GM19351 (cell line): ENCODE measurements at regions not wholly inside any gene's neighbourhood (a gene's known extent, or its start where the extent isn't known, plus 50 kb on each side); places are given as distances from the start of the nearest gene placed in this dataset.

ENCODE experiments used
- ATAC-seq: cut with Tn5 transposase; IDR thresholded peaks from one replicate; pipeline ENCODE4 v1.9.1; 2021; ENCODE audit warnings: mild to moderate bottlenecking, moderate library complexity; ENCODE audit not compliant: unreplicated experiment

- ATAC-seq = no peak
Measured at GRCh38 chr10:131808370-131808930, 92.4 kb upstream of the PPP2R2D start.

GRCh38 chr10:131810036-131810804, 90.6 kb upstream of the PPP2R2D start:
- no peak for ATAC-seq

DNA sequence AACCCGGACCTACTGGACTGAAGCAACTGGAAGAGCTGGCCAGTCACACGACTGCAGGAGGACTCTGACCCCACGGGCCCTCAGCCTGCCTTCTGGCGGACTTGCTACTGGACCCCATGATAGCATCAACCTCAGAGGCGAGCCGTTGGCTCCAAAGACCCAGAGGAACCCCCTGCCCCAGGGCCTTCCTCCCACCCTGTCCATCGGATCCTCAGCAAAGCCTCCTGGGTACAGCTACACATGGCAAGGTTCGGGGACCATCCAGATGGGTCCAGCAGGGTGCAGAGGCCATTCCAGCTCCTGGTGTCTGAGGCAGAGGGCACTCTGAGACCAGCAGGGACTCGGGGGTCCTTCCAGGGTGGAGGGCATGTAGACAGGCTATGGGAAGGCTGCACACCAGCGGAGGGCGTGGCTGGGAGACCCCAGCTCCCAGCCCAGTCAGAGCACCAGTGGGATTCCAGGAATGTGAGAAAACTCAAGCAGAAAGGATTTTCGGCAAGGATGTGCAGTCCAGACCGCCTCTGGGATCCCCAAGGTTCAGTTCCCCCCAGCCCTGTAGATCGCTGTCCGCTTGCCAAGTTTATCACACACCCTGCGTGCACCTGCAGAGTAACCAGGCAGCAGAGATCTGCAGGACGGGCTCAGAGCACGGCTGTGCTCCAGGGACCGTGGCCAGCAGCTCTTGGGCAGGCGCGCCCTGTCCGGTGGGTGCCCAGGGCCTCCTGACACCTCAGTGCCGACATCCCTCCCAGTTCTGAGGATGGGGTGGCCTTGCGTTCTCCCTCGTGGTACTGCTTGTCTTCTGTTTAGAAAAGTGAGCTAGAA, 89.8 kb upstream of the PPP2R2D start:
- ATAC-seq = no peak

DNA sequence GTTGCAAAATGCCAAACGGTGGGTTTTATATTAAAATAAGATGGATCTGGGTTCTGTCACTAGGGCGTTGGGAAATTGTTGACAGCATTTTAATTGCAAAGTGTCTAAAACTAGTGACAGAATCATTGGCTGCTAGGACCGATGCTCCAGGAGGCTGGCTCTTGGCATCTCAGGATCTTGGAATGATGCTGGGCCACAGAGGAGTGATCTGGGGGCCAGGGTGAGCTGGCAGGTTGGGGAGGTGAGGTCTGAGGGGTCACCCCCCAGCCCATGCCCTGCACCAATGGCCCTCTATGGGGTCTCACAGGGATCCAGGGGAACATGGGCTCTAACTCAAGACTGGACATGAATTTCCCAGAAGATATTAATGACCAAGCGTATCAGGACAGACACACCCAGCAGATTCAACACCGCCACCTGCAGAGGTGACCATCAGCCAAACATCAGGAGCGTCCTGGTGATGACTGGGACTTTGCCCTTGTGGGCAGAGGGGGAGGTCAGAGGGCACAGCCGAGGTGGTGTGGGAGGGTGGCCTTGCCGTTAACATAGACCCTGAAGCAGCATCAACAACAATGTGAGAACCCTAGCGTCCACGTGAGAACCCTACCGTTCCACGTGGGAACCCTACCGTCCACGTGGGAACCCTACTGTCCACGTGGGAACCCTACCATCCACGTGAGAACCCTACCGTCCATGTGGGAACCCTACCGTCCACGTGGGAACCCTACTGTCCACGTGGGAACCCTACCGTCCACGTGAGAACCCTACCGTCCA, 89.0 kb upstream of the PPP2R2D start:
- ATAC-seq = no peak

DNA sequence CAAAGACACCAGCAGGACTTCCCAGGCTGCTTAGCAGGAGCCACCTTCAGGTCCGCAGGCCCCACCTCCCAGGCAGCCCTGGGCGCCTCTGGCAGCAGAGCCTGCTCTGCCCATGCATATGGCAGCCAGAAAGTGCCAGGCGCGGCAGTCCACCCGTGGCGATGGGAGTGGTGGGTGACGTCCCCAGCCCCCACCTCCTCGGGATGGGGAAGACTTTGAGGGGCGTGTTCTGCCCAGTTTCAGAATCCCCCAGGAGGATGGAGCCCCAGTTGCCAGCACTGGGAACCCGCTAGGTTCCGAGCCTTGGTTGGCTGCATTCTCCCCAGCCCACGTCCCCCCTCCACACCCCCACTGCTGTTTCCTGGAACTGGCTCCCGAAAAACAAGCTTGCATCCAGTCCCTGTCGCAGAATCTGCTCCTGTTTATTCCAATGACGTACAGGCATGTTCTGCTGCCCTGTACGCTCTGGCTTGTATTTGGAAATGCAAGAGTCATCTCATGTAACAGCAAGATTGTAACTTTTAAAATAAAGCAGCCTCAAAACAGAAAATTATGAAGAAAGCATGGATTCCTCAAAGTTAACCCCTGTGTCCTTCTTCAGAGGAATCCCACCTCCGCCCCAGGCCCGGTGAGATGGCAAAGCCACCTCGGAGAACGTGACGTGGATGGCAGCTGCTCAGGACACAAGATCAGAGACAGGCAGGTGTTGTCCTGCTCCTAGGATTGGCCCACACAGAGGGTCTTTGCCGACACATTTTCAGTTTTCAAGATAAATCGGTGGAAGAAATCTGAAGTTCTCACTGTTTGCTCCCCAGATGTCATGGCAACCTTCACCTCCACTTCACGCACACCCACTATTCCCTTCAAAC, 87.8 kb upstream of the PPP2R2D start:
- no peak for ATAC-seq

- ATAC-seq = no peak
Measured at GRCh38 chr10:131814567-131815265, 86.1 kb upstream of the PPP2R2D start.

DNA sequence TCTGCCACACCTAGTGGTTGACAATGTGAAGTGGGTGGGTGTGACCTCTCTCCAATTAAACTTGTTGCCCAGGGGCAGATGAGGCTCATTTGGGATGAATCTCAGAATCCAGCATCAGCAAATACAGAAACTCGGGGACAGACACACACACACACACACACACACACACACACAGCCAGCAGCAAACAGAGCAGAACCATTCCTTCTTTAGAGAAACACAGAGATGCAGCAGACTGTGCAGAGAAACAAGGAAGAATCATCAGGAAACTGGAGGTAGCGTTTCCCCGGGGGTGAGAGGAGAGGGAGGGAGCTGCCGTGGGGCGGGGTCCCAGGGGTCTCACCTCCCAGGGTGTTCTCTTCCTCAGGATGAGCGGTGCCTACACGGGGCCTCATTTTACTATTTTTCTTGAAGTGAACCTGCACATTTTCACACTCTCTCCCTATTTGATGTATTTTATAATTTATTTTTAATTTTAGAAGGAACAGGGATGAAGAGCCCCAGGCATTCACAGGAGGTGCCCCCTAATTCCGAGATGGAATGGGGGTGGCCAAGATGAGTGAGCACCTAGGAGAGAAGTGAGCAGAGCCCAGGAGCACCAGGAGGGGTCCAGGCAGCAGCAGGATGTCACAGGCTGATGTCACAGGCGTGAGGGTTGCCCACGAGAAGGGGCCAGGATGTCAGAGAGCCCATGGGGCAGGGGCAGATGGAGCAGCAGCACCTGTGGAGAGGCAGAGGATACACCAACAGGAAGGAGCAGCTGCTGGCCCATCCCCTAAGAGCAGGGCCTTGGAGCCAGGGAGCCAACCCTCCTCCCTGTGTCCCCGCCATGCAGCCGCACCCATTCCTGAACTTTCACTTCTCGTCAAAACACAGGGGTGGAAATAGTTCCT, 85.3 kb upstream of the PPP2R2D start:
- ATAC-seq = no peak

GRCh38 chr10:131816157-131816775, 84.5 kb upstream of the PPP2R2D start:
- ATAC-seq = no peak

GRCh38 chr10:131816941-131817700, 83.7 kb upstream of the PPP2R2D start:
- no peak for ATAC-seq

- ATAC-seq = no peak
Measured at GRCh38 chr10:131817866-131818509, 82.8 kb upstream of the PPP2R2D start.

GRCh38 chr10:131818510-131819234, 82.1 kb upstream of the PPP2R2D start:
- ATAC-seq = no peak

GRCh38 chr10:131819241-131820072, 81.4 kb upstream of the PPP2R2D start:
- no peak for ATAC-seq

DNA sequence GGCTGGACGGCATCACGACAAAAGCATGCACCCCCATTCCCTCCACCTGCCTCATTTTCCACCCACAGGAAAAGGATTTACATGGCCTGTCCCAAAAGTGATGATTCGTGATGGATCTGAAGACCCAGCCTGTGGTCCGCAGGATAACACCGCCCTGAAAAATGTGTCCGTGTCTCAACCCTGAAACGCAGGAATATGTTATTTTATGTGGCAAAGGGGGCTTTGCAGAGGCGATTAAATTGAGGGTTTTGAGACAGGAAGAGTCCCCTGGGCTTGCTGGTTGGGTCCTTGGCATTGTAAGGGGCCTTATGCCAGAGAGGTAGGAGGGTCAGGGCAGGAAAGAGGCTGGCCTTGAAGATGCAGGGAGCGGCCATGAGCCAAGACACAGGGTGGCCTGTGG, 80.2 kb upstream of the PPP2R2D start:
- ATAC-seq = no peak

DNA sequence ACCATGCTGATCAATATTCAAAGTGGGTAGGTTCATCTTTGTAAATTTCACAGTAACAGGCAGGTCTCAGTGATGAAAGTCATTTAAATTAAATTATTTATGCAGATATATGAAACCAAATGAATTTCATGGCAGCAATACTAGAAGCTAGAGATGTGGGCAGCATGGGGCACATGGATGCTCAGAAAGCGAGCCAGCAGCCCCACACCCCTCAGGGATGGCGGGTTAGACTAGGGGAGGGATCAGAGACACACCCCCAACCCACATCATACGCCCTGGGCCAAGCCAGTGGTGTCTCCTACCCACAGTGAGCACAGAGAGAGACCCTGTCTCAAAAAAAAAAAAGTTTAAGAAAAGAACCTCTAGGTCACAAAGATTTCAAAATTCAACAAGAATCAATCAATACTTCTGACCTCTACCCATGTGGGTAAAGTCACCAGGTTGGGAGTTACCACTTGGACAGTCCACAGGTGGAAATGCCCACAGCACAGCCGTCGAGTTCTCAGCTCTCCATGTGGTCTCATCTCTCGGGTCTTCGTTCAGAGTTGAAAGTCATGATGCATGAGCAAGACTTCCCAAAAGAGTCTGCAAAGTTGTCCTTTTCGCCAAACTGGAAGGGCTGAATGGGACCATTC, 79.3 kb upstream of the PPP2R2D start:
- no peak for ATAC-seq
